Left lung (tissue), 4 donors: ENCODE measurements at regions not wholly inside any gene's neighbourhood (a gene's known extent, or its start where the extent isn't known, plus 50 kb on each side); places are given as distances from the start of the nearest gene placed in this dataset.

Experiments
- ATAC-seq: fragments of 200-7000 bp; cut with Tn5 transposase; one replicate; pipeline ENCODE4 v1.9.1; 2020; ENCODE audit warnings: moderate library complexity
- DNase-seq, 4 donors: peaks; one replicate each; pipeline ENCODE4 v3.0.0-alpha.2; 2013 to 2020
- H3K27ac ChIP-seq, 2 donors: fragments of 200-600 bp; sonication (generic) in 1 of 2; one replicate each; pipeline versions ENCODE4 v1.5.0 to v1.8.0; 2020 to 2021
- H3K27me3 ChIP-seq, 2 donors: fragments of 200-600 bp; sonication (generic) in 1 of 2; one replicate each; pipeline versions ENCODE4 v1.5.0 to v1.8.0; 2020 to 2021
- H3K36me3 ChIP-seq, 2 donors: fragments of 200-600 bp; sonication (generic) in 1 of 2; one replicate each; pipeline versions ENCODE4 v1.5.0 to v1.8.0; 2020 to 2021
- H3K4me1 ChIP-seq, 2 donors: fragments of 200-600 bp; one replicate each; pipeline ENCODE4 v1.8.0; 2021
- H3K4me3 ChIP-seq, 2 donors: fragments of 200-600 bp; sonication (generic) in 1 of 2; one replicate each; pipeline versions ENCODE4 v1.5.0 to v1.8.0; 2020 to 2021; ENCODE audit warnings: mild to moderate bottlenecking in 1 of 2
- H3K9me3 ChIP-seq, 2 donors: fragments of 200-600 bp; sonication (generic) in 1 of 2; one replicate each; pipeline versions ENCODE4 v1.5.0 to v1.8.0; 2020 to 2021
- intact Hi-C, 2 donors: fragments of 100-400 bp; cut with DNase I; formaldehyde crosslinking; loops; one replicate each; pipeline versions ENCODE4 v1.11.2 to v1.14.2; 2022
- TF ChIP-seq, protein P1 (sequence below), 2 donors: fragments of 200-600 bp; sonication (generic) in 1 of 2; IDR thresholded peaks; one replicate each; pipeline versions ENCODE4 v1.5.0 to v1.8.0; 2021; ENCODE audit warnings: antibody characterized with exemption in 2 of 2
- donor health status: DM: no; HTN: yes; CAD: no.
- donor health status: DM: no; HTN: no; CAD: no.

DNA sequence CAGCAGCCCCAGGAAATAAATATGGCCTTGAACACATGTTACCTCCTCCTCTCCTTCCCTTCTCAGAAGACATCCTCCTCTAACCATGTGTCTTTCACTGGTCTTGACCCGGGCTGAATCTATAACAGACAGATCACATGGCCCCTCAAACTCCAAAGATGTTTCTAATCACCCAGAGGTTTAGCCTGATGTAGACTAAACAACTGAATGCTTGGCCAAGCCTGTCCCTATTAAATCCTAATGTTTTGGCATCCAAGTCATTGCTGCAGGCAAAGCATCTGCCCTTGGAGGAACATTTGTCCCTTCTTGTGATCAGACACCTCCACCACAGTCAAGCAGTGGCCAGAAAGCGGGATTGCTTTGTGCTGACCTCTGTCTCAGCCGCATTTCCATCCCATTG is 65.5 kb downstream of the ANKRD60 start:
- ATAC-seq (no peak), DNase-seq (peak in 2 of 4 donors; percentile 8 to 30)
- Histone ChIP-seq H3K27me3 (no peaks in the 10 kb centered on the region), H3K27ac (no peak overlapping the region), H3K36me3 (no peaks in the 10 kb centered on the region), H3K4me3 (no peak overlapping the region), H3K9me3 (no peaks in the 10 kb centered on the region), H3K4me1 (no peaks in the 10 kb centered on the region)
- intact Hi-C loops, result no loop called here
- TF ChIP-seq, protein P1, sequence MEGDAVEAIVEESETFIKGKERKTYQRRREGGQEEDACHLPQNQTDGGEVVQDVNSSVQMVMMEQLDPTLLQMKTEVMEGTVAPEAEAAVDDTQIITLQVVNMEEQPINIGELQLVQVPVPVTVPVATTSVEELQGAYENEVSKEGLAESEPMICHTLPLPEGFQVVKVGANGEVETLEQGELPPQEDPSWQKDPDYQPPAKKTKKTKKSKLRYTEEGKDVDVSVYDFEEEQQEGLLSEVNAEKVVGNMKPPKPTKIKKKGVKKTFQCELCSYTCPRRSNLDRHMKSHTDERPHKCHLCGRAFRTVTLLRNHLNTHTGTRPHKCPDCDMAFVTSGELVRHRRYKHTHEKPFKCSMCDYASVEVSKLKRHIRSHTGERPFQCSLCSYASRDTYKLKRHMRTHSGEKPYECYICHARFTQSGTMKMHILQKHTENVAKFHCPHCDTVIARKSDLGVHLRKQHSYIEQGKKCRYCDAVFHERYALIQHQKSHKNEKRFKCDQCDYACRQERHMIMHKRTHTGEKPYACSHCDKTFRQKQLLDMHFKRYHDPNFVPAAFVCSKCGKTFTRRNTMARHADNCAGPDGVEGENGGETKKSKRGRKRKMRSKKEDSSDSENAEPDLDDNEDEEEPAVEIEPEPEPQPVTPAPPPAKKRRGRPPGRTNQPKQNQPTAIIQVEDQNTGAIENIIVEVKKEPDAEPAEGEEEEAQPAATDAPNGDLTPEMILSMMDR (IDR thresholded peaks at IDR 0.05), result no peak

DNA sequence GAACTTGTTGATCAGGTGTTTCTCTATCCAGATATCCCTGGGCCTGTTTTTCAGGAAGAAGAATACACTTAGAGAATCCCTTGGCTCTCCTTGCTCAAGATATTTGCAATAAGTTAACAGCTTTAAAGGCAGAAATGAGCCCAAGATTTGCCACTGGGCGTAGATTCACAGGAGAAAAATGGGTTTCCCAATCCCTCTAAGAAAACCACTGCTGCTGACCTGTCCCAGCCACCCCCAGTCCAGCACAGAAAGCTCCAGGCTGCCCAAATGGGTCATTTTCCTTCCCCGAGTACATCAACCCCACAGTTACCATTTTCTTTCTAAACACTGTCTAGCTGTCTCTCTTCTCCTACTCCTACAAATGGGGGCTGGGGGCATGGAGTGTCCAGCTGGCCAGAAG is 67.3 kb downstream of the ANKRD60 start:
- intact Hi-C loops, result no loop called here
- Histone ChIP-seq H3K27me3 (no peaks in the 10 kb centered on the region), H3K4me3 (no peak overlapping the region), H3K9me3 (no peaks in the 10 kb centered on the region), H3K27ac (no peak overlapping the region), H3K36me3 (no peaks in the 10 kb centered on the region), H3K4me1 (no peaks in the 10 kb centered on the region)
- DNase-seq, result no peak
- ATAC-seq, result no peak
- TF ChIP-seq, protein P1 (IDR thresholded peaks at IDR 0.05), result no peak

DNA sequence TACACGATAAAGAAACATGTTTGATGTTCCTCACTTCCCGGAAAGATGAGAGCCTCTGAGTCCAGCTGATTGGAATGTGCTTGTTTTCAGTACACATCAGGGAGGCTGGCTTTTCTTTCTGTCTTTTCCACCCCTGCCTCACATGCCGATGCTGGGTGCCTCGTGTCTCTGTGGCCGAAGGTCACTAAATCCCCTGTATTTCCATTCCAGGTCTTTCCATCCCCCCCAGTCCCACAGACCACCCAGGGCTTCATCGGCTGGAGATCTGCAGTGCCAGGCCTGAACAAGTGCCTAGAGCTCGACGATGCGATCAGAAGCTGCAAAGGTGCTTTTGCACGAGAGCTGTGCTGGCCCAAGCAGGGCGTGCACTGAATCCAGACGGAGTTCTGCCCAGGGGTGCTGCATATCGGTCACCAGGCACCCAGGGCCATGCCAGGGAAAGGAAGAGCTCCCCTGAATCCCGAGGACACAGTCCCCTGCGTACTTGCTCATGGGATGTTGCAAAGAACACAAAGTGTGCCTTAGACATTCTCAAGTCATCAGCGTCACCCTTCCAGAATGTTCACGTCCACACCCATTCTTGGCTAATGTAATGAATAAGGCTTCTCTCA is 67.9 kb downstream of the ANKRD60 start:
- peaks cover 0 to 3% of the 10 kb centered on the region in 2 donors for H3K27me3 ChIP-seq
- H3K9me3 ChIP-seq, result no peaks in the 10 kb centered on the region
- ATAC-seq (no peak), DNase-seq (no peak)
- H3K4me3 ChIP-seq, result no peak overlapping the region
- no peaks in the 10 kb centered on the region for H3K36me3 ChIP-seq
- no peaks in the 10 kb centered on the region for H3K4me1 ChIP-seq
- intact Hi-C loops, result no loop called here
- no peak overlapping the region for H3K27ac ChIP-seq
- TF ChIP-seq, protein P1 (IDR thresholded peaks at IDR 0.05), result no peak

DNA sequence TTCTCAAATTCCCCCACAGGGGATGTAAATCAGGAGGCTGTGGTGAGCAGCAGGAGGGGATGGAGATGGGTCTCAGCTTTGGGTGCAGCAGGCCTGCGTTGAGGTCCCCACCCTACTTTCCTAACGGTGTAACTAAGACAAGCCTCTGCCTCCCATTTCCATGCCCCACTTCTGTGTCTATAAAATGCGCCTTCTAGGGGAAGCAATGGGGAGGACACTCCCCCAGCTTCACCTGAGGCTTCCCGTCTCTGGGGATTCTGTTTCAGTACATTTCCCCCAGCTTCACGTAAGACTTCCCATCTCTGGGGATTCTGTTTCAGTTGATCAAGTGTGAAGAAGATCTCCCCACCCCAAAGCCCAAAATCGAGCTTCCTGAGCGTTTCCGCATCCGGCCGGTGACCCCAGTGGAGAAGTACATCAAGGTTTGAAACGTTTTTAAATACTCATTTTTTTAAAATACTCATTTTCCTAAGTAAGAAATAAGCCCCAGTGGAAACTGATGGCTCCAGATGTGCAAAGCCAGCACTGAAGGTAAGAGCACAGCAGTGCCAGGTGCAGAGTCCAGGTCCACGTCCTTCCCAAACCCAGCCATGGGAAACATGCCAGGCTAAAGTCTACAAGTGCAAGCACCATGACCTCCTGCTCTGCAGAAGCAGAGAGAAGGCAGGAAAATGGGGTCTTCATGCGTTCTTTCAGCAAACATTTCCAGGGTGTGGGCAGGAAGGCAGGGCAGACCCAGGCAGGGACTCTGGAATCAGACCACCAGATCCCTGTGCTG is 73.1 kb downstream of the ANKRD60 start:
- Histone ChIP-seq H3K27me3 (peaks cover 12 to 38% of the 10 kb centered on the region in 2 donors), H3K4me1 (no peaks in the 10 kb centered on the region), H3K36me3 (no peaks in the 10 kb centered on the region), H3K27ac (no peak overlapping the region), H3K4me3 (no peak overlapping the region), H3K9me3 (no peaks in the 10 kb centered on the region)
- ATAC-seq (no peak), DNase-seq (no peak)
- intact Hi-C loops, result no loop called here
- TF ChIP-seq, protein P1 (IDR thresholded peaks at IDR 0.05), result no peak

DNA sequence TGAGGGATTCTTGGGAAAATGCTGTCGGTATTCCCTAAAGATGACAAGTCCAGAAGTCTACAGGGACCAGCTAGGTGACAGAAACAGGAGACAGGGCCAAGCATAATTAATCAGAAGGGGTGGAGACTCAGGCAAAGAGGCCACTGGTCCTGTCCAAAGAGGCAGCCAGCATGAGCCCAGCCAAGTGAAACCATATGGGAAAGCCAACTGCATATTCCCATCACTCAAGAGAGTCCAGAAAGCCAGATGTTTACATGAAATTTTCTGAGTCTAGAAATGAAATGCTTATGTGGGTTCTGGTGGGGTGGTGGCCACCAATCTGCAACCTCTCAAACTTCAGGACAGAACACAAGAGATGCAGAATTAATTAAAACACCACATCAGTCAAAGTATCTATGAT is 74.3 kb downstream of the ANKRD60 start:
- Histone ChIP-seq H3K27me3 (peaks cover 17 to 50% of the 10 kb centered on the region in 2 donors), H3K9me3 (no peaks in the 10 kb centered on the region), H3K4me3 (no peak overlapping the region), H3K36me3 (no peaks in the 10 kb centered on the region), H3K27ac (no peak overlapping the region), H3K4me1 (no peaks in the 10 kb centered on the region)
- DNase-seq (no peak), ATAC-seq (no peak)
- TF ChIP-seq, protein P1 (IDR thresholded peaks at IDR 0.05), result no peak
- intact Hi-C loops, result no loop called here
